GM13976 (cell line): ENCODE measurements at regions not wholly inside any gene's neighbourhood (a gene's known extent, or its start where the extent isn't known, plus 50 kb on each side); places are given as distances from the start of the nearest gene placed in this dataset.

Source experiments
- DNase-seq: peaks from one replicate; pipeline ENCODE4 v3.0.0; 2012; ENCODE audit warnings: low spot score
- in situ Hi-C: fragments of 300-500 bp; cut with MboI; formaldehyde crosslinking; loops from one replicate; pipeline ENCODE4 v1.12.0; 2022; ENCODE audit warnings: low sequenced_read_pairs, mixed read lengths, inconsistent platforms; ENCODE audit not compliant: unreplicated experiment
- TF ChIP-seq, protein P1 (sequence below): IDR thresholded peaks from 2 replicates; pipeline ENCODE4 v1.5.1; 2012; ENCODE audit warnings: borderline replicate concordance, mild to moderate bottlenecking; ENCODE audit not compliant: insufficient read depth; ENCODE audit errors: extremely low read depth, missing control alignments, control extremely low read depth

DNA sequence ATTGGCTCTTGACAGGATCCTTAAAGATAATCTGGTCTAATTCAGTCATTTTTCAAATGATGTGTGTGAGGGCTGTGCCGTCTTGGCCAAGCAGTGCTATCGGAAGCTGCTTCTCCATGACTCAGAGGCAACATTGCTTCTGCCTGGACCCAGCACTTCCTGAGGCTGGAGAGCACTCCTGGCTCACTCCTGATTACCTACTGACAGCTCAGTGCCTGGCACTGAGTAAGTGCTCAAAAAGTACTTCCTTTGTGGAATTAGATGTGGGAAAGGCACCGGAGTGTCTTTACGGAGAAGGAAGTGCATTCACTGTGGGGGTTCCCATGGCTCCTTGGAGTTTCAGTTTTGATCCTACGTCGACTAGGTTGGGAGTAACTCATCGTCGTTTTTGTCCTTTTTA, 86.9 kb upstream of the UBE3A start:
- TF ChIP-seq, protein P1, sequence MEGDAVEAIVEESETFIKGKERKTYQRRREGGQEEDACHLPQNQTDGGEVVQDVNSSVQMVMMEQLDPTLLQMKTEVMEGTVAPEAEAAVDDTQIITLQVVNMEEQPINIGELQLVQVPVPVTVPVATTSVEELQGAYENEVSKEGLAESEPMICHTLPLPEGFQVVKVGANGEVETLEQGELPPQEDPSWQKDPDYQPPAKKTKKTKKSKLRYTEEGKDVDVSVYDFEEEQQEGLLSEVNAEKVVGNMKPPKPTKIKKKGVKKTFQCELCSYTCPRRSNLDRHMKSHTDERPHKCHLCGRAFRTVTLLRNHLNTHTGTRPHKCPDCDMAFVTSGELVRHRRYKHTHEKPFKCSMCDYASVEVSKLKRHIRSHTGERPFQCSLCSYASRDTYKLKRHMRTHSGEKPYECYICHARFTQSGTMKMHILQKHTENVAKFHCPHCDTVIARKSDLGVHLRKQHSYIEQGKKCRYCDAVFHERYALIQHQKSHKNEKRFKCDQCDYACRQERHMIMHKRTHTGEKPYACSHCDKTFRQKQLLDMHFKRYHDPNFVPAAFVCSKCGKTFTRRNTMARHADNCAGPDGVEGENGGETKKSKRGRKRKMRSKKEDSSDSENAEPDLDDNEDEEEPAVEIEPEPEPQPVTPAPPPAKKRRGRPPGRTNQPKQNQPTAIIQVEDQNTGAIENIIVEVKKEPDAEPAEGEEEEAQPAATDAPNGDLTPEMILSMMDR = no peak
- in situ Hi-C loops = no loop called here
- DNase-seq = no peak

DNA sequence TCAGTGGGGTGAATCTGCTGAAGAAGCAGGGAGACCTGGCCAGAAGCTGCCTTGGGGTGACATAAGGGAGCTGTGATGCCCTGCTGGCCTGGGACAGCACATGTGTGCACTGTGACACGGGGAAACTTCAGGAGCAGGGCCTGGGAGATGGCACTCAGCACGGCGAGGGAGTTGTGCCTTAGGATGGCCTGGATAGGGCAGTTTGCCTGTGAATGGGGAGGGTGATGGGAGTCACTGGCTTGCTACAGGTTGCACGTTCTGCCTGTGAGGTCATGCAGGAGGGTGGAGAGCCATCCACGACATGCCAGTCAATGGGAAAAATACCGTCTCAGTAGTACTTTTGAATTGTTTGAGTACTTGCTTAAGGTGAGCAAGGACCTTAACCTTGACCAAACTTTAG, 76.8 kb upstream of the UBE3A start:
- TF ChIP-seq, protein P1 = no peak
- in situ Hi-C loops = loop anchor here (25.0 kb wide), 1 partner anchor 747 kb away; no protein-coding TSS in a partner anchor
- DNase-seq = no peak

DNA sequence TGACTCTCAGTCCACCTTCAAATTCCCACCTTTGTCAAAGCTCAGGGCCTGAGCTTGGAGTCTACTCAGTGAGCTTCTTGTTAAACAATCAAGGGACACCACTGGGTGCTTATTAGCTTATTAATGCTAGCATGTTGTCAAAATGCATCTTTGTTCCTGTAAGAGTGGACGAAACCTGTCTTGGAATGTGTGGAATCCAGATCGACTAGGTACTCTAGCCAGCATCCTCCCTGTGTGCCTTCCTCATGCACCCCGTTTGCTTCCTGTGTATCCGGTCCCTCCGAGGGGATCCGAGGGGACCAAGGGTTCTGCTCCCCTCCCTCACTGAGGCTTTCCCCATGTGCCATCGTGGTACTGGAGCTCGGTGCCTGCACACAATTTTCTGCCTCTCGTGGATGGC, 75.7 kb upstream of the UBE3A start:
- no peak for DNase-seq
- in situ Hi-C loops = loop anchor here (25.0 kb wide), 1 partner anchor 748 kb away; no protein-coding TSS in a partner anchor

DNA sequence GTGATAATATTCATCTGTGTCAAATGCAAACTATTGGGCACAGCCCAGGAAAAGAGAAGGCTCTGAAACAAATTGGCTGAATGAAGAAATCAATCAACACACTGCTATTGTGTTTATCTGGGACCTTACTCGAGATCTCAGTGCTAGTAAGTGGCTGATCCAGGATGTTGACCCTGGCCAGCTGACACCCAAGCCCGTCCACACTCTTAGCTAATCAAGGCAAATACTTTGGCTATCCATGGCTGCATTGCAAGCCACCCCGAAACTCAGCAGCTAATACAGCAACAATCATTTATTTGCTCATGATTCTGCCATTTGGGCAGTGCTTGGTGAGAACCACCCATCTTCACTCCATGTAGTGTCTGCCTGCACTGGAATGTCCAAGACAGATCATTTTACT, 74.1 kb upstream of the UBE3A start:
- TF ChIP-seq, protein P1 = no peak
- in situ Hi-C loops = loop anchor here (25.0 kb wide), 1 partner anchor 749 kb away; no protein-coding TSS in a partner anchor
- DNase-seq = no peak

More for the DNA sequence above, 75.7 kb upstream of the UBE3A start:
- TF ChIP-seq, protein P1 = no peak

DNA sequence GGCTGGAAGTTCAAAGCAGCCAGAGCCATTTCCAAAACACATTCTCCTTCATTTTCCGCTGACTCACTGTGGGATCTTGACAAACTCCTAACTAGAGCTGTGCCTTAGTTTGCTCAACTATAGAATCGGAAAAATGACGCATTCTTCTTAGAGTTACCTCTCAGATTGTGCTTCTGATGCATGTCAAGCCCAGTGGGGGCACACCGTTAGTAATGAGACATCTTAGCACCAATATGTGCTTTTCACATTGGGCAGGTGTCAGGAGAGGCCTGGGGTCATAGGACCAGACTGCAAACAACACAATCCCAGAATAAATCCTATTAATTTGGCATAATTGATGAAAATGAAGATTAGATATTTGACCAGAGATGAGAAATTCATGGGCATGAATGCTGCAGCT, 71.3 kb upstream of the UBE3A start:
- DNase-seq = no peak
- TF ChIP-seq, protein P1 = no peak
- in situ Hi-C loops = loop anchor here (25.0 kb wide), 1 partner anchor 752 kb away; no protein-coding TSS in a partner anchor

DNA sequence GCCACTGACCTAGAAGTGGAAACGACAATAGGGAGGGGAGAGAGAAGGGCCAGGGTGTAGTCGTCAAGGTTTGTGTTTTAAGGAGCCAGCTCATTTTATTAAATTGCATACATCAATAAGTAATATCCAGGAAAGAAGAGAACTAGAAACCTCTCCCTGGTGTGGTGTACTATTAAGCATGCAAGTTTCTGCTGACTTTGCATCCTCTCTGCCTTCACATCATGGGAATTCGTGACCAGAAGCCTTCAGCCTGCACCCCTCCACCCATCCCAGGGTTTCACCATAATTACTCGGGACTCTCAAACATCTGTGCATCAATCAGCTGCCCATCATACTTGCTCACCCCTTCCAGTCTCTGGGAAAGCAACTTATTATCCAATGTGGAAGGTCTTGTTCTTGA, 70.9 kb upstream of the UBE3A start:
- DNase-seq = no peak
- TF ChIP-seq, protein P1 = no peak
- in situ Hi-C loops = loop anchor here (25.0 kb wide), 1 partner anchor 753 kb away; no protein-coding TSS in a partner anchor
